HepG2 (cell line): ENCODE measurements at regions not wholly inside any gene's neighbourhood (a gene's known extent, or its start where the extent isn't known, plus 50 kb on each side); places are given as distances from the start of the nearest gene placed in this dataset.

Source experiments
- ATAC-seq: fragments of 200-7000 bp; cut with Tn5 transposase; 3 replicates; pipeline ENCODE4 v1.9.1; 2020; ENCODE audit warnings: mild to moderate bottlenecking, moderate library complexity
- BruUV-seq: library from RNA; stranded (reverse); fragments of 400-500 nt; replicated peaks from 2 replicates; lab custom pipeline; 2021; lab: Mats Ljungman, UMichigan
- CTCF ChIA-PET: fragments of 300-600 bp; formaldehyde crosslinking; extraction: SDS; loops from one replicate; lab custom pipeline; 2021; ENCODE audit warnings: low total read pairs, inconsistent platforms, low intra/inter-chr PET ratio; lab: Yijun Ruan, JAX
- POLR2A ChIA-PET: fragments of 350-600 bp; sonication (Branson Sonifier 250); formaldehyde crosslinking; loops from one replicate; lab custom pipeline; 2020; ENCODE audit warnings: antibody characterized with exemption, inconsistent platforms; lab: Yijun Ruan, JAX
- DNase-seq: peaks from one replicate; pipeline ENCODE4 v3.0.0-alpha.2; 2015; ENCODE audit warnings: low spot score
- FAIRE-seq: peaks from 3 replicates; lab custom pipeline; 2011; peaks lifted over from hg19 to GRCh38; lab: Jason Lieb, UNC
- H2AFZ ChIP-seq: one replicate; pipeline ENCODE4 v1.6.1; 2011; ENCODE audit warnings: low read length, inconsistent platforms
- H3K27ac ChIP-seq: fragments of 300-600 bp; 3 replicates; pipeline ENCODE4 v1.8.0; 2011; ENCODE audit warnings: mixed run types, mild to moderate bottlenecking, mixed read lengths, low read length, inconsistent platforms; ENCODE audit not compliant: insufficient read depth; ENCODE audit errors: extremely low read length
- H3K27me3 ChIP-seq, 2 experiments: fragments of 200-600 bp in 1 of 2; 2 replicates in 1 of 2; 3 replicates in 1 of 2; pipeline versions ENCODE4 v1.6.0 to v1.8.0; 2011; ENCODE audit warnings: low read length in 2 of 2, mild to moderate bottlenecking in 2 of 2, moderate library complexity in 2 of 2, inconsistent platforms in 1 of 2; ENCODE audit not compliant: insufficient read depth in 2 of 2, control insufficient read depth in 1 of 2
- H3K36me3 ChIP-seq, 2 experiments: fragments of 200-600 bp in 1 of 2; replicated peaks in 1 of 2; 2 replicates in 1 of 2; 3 replicates in 1 of 2; pipeline versions ENCODE4 v1.5.1 to v1.8.0; 2011; ENCODE audit warnings: low read length in 2 of 2, inconsistent platforms in 1 of 2; ENCODE audit not compliant: insufficient read depth in 2 of 2, control insufficient read depth in 1 of 2
- H3K4me1 ChIP-seq: 2 replicates; pipeline ENCODE4 v1.5.1; 2012; ENCODE audit warnings: low read length, inconsistent platforms; ENCODE audit not compliant: insufficient read depth
- H3K4me2 ChIP-seq: 2 replicates; pipeline ENCODE4 v1.6.0; 2011; ENCODE audit warnings: low read depth, low read length, inconsistent platforms
- H3K4me3 ChIP-seq, 3 experiments: fragments of 200-600 bp in 1 of 3; sonication (generic), shearing (Covaris generic) in 1 of 3; replicated peaks in 1 of 3; 2 replicates each; pipeline ENCODE4 v1.5.1; 2011 to 2016; ENCODE audit warnings: low read length in 3 of 3, inconsistent platforms in 2 of 3, low read depth in 2 of 3, mild to moderate bottlenecking in 2 of 3, control low read depth in 1 of 3, mixed read lengths in 1 of 3; ENCODE audit not compliant: insufficient read depth in 1 of 3
- H3K79me2 ChIP-seq: one replicate; pipeline ENCODE4 v1.6.1; 2011; ENCODE audit warnings: low read length, inconsistent platforms; ENCODE audit not compliant: insufficient read depth
- H3K9ac ChIP-seq: 2 replicates; pipeline ENCODE4 v1.6.0; 2011; ENCODE audit warnings: mild to moderate bottlenecking, low read depth, low read length, inconsistent platforms; ENCODE audit not compliant: insufficient read depth
- H3K9me3 ChIP-seq: 2 replicates; pipeline ENCODE4 v1.5.1; 2012; ENCODE audit warnings: mild to moderate bottlenecking, low read length
- H4K20me1 ChIP-seq: 2 replicates; pipeline ENCODE4 v1.6.0; 2011; ENCODE audit warnings: inconsistent platforms, mild to moderate bottlenecking, low read length, moderate library complexity; ENCODE audit not compliant: insufficient read depth
- AHR ChIP-seq: IDR thresholded peaks from 2 replicates; pipeline ENCODE4 v1.6.1; 2018; ENCODE audit warnings: missing genetic modification reagents, missing compliant biosample characterization
- KMT2B ChIP-seq: IDR thresholded peaks from 2 replicates; pipeline ENCODE4 v1.6.1; 2016; ENCODE audit warnings: missing genetic modification reagents, missing compliant biosample characterization
- MTA3 ChIP-seq: sonication (generic); formaldehyde crosslinking; IDR thresholded peaks from 2 replicates; pipeline ENCODE4 v1.4.0; 2020; ENCODE audit warnings: missing genetic modification reagents
- POLR2G ChIP-seq: fragments of 200-400 bp; formaldehyde crosslinking; IDR thresholded peaks from 2 replicates; pipeline ENCODE4 v1.6.1; 2018; ENCODE audit warnings: mild to moderate bottlenecking, low read depth, low read length, moderate library complexity
- RBFOX2 ChIP-seq: fragments of 200-400 bp; formaldehyde crosslinking; IDR thresholded peaks from 2 replicates; pipeline ENCODE4 v1.6.1; 2017; ENCODE audit warnings: low read depth, mild to moderate bottlenecking, low read length
- ZFP1 ChIP-seq: IDR thresholded peaks from 2 replicates; pipeline ENCODE4 v1.6.1; 2016
- WGBS: methylation state at CpG from one replicate; pipeline ENCODE4 v1.1.6; 2017; ENCODE audit warnings: low lambda C conversion rate; 5-methylcytosine and 5-hydroxymethylcytosine counted together
- in situ Hi-C: cut with HindIII; loops from 2 replicates; pipeline ENCODE4 v1.10.0; 2017; ENCODE audit warnings: low pct_unique_long_range_greater_than_20kb; ENCODE audit not compliant: extremely low pct_ligation_motif_present
- intact Hi-C: fragments of 100-400 bp; cut with micrococcal nuclease; formaldehyde crosslinking; loops from one replicate; pipeline ENCODE4 v1.10.0; 2022; ENCODE audit not compliant: unreplicated experiment
- TF ChIP-seq, protein P1 (sequence below): sonication (generic); formaldehyde crosslinking; IDR thresholded peaks from 2 replicates; pipeline ENCODE4 v1.4.0; 2020; ENCODE audit warnings: missing genetic modification reagents
- TF ChIP-seq, protein P2 (sequence below): IDR thresholded peaks from 2 replicates; pipeline ENCODE4 v1.4.0; 2020; ENCODE audit warnings: mild to moderate bottlenecking, missing genetic modification reagents

DNA sequence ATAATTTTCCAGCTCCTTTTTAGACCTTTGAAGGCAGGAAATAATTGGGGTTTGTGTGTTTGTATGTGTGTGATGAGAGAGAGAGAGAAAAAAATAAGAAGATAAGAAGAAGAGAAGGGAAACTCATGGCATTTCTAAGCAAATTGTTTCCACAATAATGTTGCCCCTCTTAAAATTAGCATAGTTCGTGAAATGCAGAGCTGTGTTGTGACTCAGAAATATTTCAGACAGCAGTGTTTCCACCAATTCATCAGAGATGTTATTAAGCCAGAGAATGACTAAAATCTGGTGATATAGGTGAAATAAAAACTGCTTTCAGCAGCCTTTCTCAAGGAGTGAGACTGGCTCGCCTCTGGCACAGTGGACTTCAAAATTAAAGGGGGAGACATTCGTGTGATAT lies 65.9 kb upstream of the ARHGAP5 start:
- 25% methylated on average over 3 of the region's 3 CpGs for WGBS
- intact Hi-C loops (loop anchor here (5.0 kb wide), 1 partner anchor 241 kb away; no protein-coding TSS in a partner anchor), in situ Hi-C loops (no loop called here)
- no peak for DNase-seq
- POLR2A ChIA-PET, result interaction anchor here (0.9 to 1.2 kb wide), 5 partner anchors 10 to 84 kb away, joined by 3 to 6 read pairs (median 5); partner anchors contain the start of gene ARHGAP5
- no peak overlapping the region for H2AFZ ChIP-seq
- H3K27me3 ChIP-seq, result peaks cover 0 to 6% of the 10 kb centered on the region in 2 experiments; a peak in 2 of 5 replicates
- peak overlapping the region; percentile 16; the same call in 1 of the 2 replicates for H3K4me2 ChIP-seq
- H3K9me3 ChIP-seq, result no peaks in the 10 kb centered on the region
- H3K79me2 ChIP-seq, result no peaks in the 10 kb centered on the region
- CTCF ChIA-PET, result no interaction called here
- no peaks in the 10 kb centered on the region for H4K20me1 ChIP-seq
- ATAC-seq, result no peak
- TF ChIP-seq RBFOX2, result peak; percentile 63
- peak; percentile 39; the same call in 1 of the 2 replicates for TF ChIP-seq POLR2G
- 0 out of 2 replicates have a peak, but pooled peaks have one; percentile 38 for TF ChIP-seq MTA3 (CRISPR knock-in tag)
- no peak for TF ChIP-seq AHR (CRISPR knock-in tag)
- TF ChIP-seq KMT2B (CRISPR knock-in tag), result no peak
- H3K9ac ChIP-seq, result peak overlapping the region; percentile 1; the same call in 1 of the 2 replicates
- no peak for FAIRE-seq
- peak overlapping the region; percentile 1 for H3K27ac ChIP-seq
- no peak overlapping the region for H3K4me3 ChIP-seq
- no peaks in the 10 kb centered on the region for H3K36me3 ChIP-seq
- BruUV-seq, result no TSS peak
- peaks cover 43% of the 10 kb centered on the region for H3K4me1 ChIP-seq

DNA sequence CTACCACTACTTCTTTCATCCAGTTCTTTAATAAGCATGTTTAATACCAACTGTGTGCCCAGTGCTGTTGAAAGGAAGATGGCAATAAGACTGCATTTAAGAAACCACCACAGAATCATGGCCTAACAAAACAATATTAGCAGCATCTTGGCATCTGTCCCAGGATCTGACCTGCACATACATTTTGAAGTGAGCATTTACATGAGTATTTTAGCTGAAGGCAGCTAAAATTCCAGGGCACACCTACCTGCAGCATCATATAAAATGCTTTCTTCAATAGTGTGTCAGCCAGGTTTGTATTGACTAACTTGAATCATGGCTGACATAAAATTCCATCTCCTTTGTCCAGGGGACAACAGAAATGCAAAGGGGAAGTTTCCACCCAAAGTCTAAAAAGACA lies 65.0 kb upstream of the ARHGAP5 start:
- Histone ChIP-seq H3K9me3 (no peaks in the 10 kb centered on the region), H3K4me3 (no peak overlapping the region), H3K27me3 (no peaks in the 10 kb centered on the region; a peak in 1 of 5 replicates), H2AFZ (no peak overlapping the region), H3K9ac (no peak overlapping the region), H3K36me3 (no peaks in the 10 kb centered on the region), H3K79me2 (no peaks in the 10 kb centered on the region), H3K27ac (no peak overlapping the region), H3K4me2 (no peak overlapping the region), H4K20me1 (no peaks in the 10 kb centered on the region), H3K4me1 (peaks cover 34% of the 10 kb centered on the region)
- DNase-seq, result no peak
- no peak for ATAC-seq
- FAIRE-seq, result no peak
- in situ Hi-C loops (no loop called here), intact Hi-C loops (loop anchor here (2.0 to 5.0 kb wide), 3 partner anchors 67 to 240 kb away; no protein-coding TSS in a partner anchor)
- POLR2A ChIA-PET, result interaction anchor here (1.0 kb wide), 1 partner anchor 9 kb away, joined by 3 read pairs; no protein-coding TSS in a partner anchor
- no TSS peak for BruUV-seq
- TF ChIP-seq, protein P1, sequence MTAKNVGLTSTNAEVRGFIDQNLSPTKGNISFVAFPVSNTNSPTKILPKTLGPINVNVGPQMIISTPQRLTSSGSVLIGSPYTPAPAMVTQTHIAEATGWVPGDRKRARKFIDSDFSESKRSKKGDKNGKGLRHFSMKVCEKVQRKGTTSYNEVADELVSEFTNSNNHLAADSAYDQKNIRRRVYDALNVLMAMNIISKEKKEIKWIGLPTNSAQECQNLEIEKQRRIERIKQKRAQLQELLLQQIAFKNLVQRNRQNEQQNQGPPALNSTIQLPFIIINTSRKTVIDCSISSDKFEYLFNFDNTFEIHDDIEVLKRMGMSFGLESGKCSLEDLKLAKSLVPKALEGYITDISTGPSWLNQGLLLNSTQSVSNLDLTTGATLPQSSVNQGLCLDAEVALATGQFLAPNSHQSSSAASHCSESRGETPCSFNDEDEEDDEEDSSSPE (CRISPR knock-in tag), result no peak
- no peak for TF ChIP-seq ZFP1 (CRISPR knock-in tag)
- TF ChIP-seq, protein P2, sequence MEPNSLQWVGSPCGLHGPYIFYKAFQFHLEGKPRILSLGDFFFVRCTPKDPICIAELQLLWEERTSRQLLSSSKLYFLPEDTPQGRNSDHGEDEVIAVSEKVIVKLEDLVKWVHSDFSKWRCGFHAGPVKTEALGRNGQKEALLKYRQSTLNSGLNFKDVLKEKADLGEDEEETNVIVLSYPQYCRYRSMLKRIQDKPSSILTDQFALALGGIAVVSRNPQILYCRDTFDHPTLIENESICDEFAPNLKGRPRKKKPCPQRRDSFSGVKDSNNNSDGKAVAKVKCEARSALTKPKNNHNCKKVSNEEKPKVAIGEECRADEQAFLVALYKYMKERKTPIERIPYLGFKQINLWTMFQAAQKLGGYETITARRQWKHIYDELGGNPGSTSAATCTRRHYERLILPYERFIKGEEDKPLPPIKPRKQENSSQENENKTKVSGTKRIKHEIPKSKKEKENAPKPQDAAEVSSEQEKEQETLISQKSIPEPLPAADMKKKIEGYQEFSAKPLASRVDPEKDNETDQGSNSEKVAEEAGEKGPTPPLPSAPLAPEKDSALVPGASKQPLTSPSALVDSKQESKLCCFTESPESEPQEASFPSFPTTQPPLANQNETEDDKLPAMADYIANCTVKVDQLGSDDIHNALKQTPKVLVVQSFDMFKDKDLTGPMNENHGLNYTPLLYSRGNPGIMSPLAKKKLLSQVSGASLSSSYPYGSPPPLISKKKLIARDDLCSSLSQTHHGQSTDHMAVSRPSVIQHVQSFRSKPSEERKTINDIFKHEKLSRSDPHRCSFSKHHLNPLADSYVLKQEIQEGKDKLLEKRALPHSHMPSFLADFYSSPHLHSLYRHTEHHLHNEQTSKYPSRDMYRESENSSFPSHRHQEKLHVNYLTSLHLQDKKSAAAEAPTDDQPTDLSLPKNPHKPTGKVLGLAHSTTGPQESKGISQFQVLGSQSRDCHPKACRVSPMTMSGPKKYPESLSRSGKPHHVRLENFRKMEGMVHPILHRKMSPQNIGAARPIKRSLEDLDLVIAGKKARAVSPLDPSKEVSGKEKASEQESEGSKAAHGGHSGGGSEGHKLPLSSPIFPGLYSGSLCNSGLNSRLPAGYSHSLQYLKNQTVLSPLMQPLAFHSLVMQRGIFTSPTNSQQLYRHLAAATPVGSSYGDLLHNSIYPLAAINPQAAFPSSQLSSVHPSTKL (CRISPR knock-in tag), result no peak
- CTCF ChIA-PET, result no interaction called here
